Body of pancreas (tissue), 4 donors: ENCODE measurements at regions not wholly inside any gene's neighbourhood (a gene's known extent, or its start where the extent isn't known, plus 50 kb on each side); places are given as distances from the start of the nearest gene placed in this dataset.

Experiments
- POLR2A ChIP-seq, 3 donors: fragments of 450-650 bp; IDR thresholded peaks; one replicate each; pipeline ENCODE4 v1.6.1; 2016; ENCODE audit warnings: antibody characterized with exemption in 3 of 3, mild to moderate bottlenecking in 2 of 3
- TF ChIP-seq, protein P1 (sequence below), 7 experiments: fragments of 450-650 bp in 4 of 7; fragments of 200-600 bp in 3 of 7; sonication (generic) in 3 of 7; IDR thresholded peaks; one replicate each; pipeline ENCODE4 v1.5.1; 2016 to 2019; ENCODE audit warnings: antibody characterized with exemption in 7 of 7

DNA sequence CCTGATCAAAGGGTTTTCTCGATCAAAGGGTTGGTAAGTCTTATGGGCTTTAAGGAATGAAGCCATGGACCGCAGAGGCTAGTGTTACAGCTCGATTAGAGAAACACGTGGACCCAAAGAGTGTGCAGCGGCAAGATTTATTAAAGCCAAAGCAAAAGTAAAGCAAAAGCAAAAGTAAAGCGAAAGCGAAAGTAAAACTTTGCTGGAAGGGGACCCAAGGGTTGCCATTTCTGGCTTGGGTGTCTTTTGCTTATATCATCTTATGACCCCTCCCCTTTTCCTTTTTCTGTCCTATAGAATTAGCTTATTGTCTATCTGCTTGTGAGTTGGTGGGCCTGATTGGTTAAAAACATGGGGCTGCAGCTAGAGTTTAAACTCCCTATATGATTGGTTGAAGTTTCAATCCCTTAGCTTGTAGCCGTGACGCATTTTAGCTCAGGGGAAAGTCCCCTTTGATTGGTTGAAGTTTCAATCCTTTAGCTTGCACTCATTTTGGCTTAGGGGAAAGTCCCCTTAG is 957.0 kb downstream of the AMY1C start:
- TF ChIP-seq POLR2A (IDR thresholded peaks at IDR 0.05) = no peak
- TF ChIP-seq, protein P1, sequence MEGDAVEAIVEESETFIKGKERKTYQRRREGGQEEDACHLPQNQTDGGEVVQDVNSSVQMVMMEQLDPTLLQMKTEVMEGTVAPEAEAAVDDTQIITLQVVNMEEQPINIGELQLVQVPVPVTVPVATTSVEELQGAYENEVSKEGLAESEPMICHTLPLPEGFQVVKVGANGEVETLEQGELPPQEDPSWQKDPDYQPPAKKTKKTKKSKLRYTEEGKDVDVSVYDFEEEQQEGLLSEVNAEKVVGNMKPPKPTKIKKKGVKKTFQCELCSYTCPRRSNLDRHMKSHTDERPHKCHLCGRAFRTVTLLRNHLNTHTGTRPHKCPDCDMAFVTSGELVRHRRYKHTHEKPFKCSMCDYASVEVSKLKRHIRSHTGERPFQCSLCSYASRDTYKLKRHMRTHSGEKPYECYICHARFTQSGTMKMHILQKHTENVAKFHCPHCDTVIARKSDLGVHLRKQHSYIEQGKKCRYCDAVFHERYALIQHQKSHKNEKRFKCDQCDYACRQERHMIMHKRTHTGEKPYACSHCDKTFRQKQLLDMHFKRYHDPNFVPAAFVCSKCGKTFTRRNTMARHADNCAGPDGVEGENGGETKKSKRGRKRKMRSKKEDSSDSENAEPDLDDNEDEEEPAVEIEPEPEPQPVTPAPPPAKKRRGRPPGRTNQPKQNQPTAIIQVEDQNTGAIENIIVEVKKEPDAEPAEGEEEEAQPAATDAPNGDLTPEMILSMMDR (IDR thresholded peaks at IDR 0.05) = no peak
